BE2C (cell line): ENCODE measurements at regions not wholly inside any gene's neighbourhood (a gene's known extent, or its start where the extent isn't known, plus 50 kb on each side); places are given as distances from the start of the nearest gene placed in this dataset.

Experiments used
- DNase-seq: peaks from one replicate; pipeline ENCODE4 v3.0.0-alpha.2; 2020
- H3K27me3 ChIP-seq: fragments of 250-450 bp; sonication (Bioruptor Pico); 2 replicates; pipeline ENCODE4 v1.5.1; 2020; ENCODE audit warnings: mild to moderate bottlenecking
- H3K36me3 ChIP-seq: fragments of 250-450 bp; sonication (Bioruptor Pico); 2 replicates; pipeline ENCODE4 v1.5.1; 2020; ENCODE audit warnings: mild to moderate bottlenecking
- H3K4me1 ChIP-seq: fragments of 250-450 bp; sonication (Bioruptor Pico); 2 replicates; pipeline ENCODE4 v1.5.1; 2020
- H3K4me3 ChIP-seq: 2 replicates; pipeline ENCODE4 v1.5.1; 2011; ENCODE audit warnings: low read depth, low read length
- H3K9me3 ChIP-seq: fragments of 250-450 bp; sonication (Bioruptor Pico); 2 replicates; pipeline ENCODE4 v1.5.1; 2020
- TF ChIP-seq, protein P1 (sequence below): IDR thresholded peaks from 2 replicates; pipeline ENCODE4 v1.5.1; 2012; ENCODE audit warnings: mild to moderate bottlenecking, low read depth, low read length

DNA sequence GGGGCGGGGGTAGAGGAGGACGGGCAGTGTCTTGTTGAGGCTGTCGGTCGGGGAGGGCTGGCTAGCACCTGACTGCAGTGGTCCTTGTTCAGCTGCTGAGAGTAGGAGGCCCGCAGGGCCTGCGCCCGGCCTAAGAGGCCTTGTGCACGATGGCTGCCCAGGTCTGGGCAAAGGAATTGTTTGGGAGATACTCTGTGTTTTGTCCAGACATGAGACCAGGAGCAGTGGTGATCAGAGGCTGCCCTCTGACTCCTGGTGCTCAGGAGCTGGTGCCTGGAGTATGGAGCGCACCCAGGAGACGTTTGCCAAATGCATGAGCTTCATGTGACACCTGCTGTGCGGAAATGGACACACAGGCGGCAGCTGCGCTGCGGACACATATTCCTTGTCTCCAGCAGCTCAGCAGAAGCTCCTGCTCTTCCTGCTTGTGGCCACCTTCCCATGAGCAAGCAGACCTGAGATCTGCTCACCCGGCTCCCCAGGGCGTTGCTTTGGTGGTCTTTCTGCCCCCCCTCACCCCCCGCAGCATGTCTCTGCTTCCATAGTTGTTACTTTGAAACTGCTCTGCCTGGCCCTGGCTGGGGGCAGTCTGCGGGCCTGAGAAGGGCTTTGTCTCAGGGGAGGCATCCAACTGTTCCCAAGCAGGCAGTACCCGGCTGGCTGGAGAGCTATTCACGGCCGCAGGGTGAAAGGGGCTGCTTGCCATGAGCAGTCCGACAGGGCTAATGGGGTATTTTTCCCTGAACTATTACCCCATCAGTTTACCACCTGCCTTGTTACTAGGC, 163.9 kb downstream of the TEX29 start:
- no peak for DNase-seq
- TF ChIP-seq, protein P1, sequence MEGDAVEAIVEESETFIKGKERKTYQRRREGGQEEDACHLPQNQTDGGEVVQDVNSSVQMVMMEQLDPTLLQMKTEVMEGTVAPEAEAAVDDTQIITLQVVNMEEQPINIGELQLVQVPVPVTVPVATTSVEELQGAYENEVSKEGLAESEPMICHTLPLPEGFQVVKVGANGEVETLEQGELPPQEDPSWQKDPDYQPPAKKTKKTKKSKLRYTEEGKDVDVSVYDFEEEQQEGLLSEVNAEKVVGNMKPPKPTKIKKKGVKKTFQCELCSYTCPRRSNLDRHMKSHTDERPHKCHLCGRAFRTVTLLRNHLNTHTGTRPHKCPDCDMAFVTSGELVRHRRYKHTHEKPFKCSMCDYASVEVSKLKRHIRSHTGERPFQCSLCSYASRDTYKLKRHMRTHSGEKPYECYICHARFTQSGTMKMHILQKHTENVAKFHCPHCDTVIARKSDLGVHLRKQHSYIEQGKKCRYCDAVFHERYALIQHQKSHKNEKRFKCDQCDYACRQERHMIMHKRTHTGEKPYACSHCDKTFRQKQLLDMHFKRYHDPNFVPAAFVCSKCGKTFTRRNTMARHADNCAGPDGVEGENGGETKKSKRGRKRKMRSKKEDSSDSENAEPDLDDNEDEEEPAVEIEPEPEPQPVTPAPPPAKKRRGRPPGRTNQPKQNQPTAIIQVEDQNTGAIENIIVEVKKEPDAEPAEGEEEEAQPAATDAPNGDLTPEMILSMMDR = no peak
- Histone ChIP-seq H3K9me3 (no peaks in the 10 kb centered on the region; the same call in 1 of the 2 replicates), H3K36me3 (no peaks in the 10 kb centered on the region), H3K4me3 (no peak overlapping the region), H3K27me3 (peaks cover 45% of the 10 kb centered on the region), H3K4me1 (no peaks in the 10 kb centered on the region)

GRCh38 chr13:111484959-111485358, 164.5 kb downstream of the TEX29 start:
- H3K36me3 ChIP-seq = no peaks in the 10 kb centered on the region
- H3K27me3 ChIP-seq = peaks cover 38% of the 10 kb centered on the region
- H3K9me3 ChIP-seq = no peaks in the 10 kb centered on the region; the same call in 1 of the 2 replicates
- DNase-seq = no peak
- TF ChIP-seq, protein P1 = no peak
- H3K4me3 ChIP-seq = no peak overlapping the region
- no peaks in the 10 kb centered on the region for H3K4me1 ChIP-seq

GRCh38 chr13:111485491-111486250, 165.2 kb downstream of the TEX29 start:
- Histone ChIP-seq H3K4me1 (no peaks in the 10 kb centered on the region), H3K4me3 (no peak overlapping the region), H3K27me3 (peaks cover 31% of the 10 kb centered on the region), H3K36me3 (no peaks in the 10 kb centered on the region), H3K9me3 (no peaks in the 10 kb centered on the region; the same call in 1 of the 2 replicates)
- DNase-seq = no peak
- TF ChIP-seq, protein P1 = no peak

DNA sequence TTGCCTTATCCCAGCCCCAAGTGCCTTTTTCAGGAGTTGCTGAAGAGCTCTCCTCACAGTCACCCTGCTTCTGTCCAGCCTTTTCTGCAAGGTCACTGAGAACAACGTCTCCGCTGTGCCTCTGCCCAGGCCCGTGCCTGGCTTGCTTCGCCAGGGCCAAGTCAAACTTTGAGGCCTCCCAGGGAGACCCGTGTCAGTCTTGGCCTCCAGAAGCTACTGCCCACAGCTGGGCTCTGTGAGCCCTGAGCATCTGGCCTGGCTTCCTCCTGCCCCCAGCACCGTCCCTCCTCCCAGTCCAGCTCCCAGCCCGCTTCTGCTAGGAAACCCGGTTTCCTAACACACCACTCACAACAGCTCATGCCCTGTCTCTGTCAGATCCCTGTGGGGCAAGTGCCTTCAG, 165.9 kb downstream of the TEX29 start:
- Histone ChIP-seq H3K4me3 (no peak overlapping the region), H3K27me3 (peaks cover 33% of the 10 kb centered on the region), H3K36me3 (no peaks in the 10 kb centered on the region), H3K9me3 (no peaks in the 10 kb centered on the region; the same call in 1 of the 2 replicates), H3K4me1 (no peaks in the 10 kb centered on the region)
- TF ChIP-seq, protein P1 = no peak
- DNase-seq = no peak

- DNase-seq = no peak
Measured at GRCh38 chr13:111486801-111487200, 166.4 kb downstream of the TEX29 start.

More at GRCh38 chr13:111486801-111487200, 166.4 kb downstream of the TEX29 start:
- peaks cover 33% of the 10 kb centered on the region for H3K27me3 ChIP-seq
- TF ChIP-seq, protein P1 = no peak
- H3K4me3 ChIP-seq = no peak overlapping the region
- H3K9me3 ChIP-seq = no peaks in the 10 kb centered on the region; the same call in 1 of the 2 replicates
- no peaks in the 10 kb centered on the region for H3K36me3 ChIP-seq
- no peaks in the 10 kb centered on the region for H3K4me1 ChIP-seq
